ENCODE measurements at regions not wholly inside any gene's neighbourhood (a gene's known extent, or its start where the extent isn't known, plus 50 kb on each side); places are given as distances from the start of the nearest gene placed in this dataset.

GRCh38 chr2:63668466-63668865 is 79.7 kb downstream of the MDH1 start:
- no peak for TF ChIP-seq CTCF (IDR thresholded peaks at IDR 0.05)
- no peak for TF ChIP-seq POLR2A (IDR thresholded peaks at IDR 0.05)
- no peaks in the 10 kb centered on the region for H3K36me3 ChIP-seq
- H3K9me3 ChIP-seq: no peaks in the 10 kb centered on the region
- H3K4me3 ChIP-seq: no peak overlapping the region
- intact Hi-C loops (cut with DNase I): no loop called here
- no peaks in the 10 kb centered on the region for H3K27me3 ChIP-seq
- 46 to 67% methylated on average over 4 of the region's 4 CpGs for WGBS, 2 donors
- DNase-seq: no peak
- H3K27ac ChIP-seq: no peak overlapping the region
- H3K4me1 ChIP-seq: peaks cover 0 to 26% (median 10%) of the 10 kb centered on the region in 3 donors

GRCh38 chr2:63669596-63669995 is 80.8 kb downstream of the MDH1 start:
- no peak overlapping the region for H3K27ac ChIP-seq
- H3K4me1 ChIP-seq: peaks cover 0 to 26% (median 10%) of the 10 kb centered on the region in 3 donors
- intact Hi-C loops (cut with DNase I): no loop called here
- 94 to 96% methylated on average over 3 of the region's 3 CpGs for WGBS, 2 donors
- no peak overlapping the region for H3K4me3 ChIP-seq
- no peaks in the 10 kb centered on the region for H3K9me3 ChIP-seq
- no peaks in the 10 kb centered on the region for H3K27me3 ChIP-seq
- TF ChIP-seq POLR2A (IDR thresholded peaks at IDR 0.05) (no peak), CTCF (IDR thresholded peaks at IDR 0.05) (no peak)
- H3K36me3 ChIP-seq: no peaks in the 10 kb centered on the region
- no peak for DNase-seq

GRCh38 chr2:63673865-63674533 is 85.2 kb downstream of the MDH1 start:
- Histone ChIP-seq H3K9me3 (no peaks in the 10 kb centered on the region), H3K4me1 (peaks cover 0 to 7% (median 0%) of the 10 kb centered on the region in 3 donors), H3K27ac (no peak overlapping the region), H3K27me3 (no peaks in the 10 kb centered on the region), H3K36me3 (no peaks in the 10 kb centered on the region), H3K4me3 (no peak overlapping the region)
- 83 to 88% methylated on average over 4 of the region's 4 CpGs for WGBS, 2 donors
- TF ChIP-seq POLR2A (IDR thresholded peaks at IDR 0.05) (no peak), CTCF (IDR thresholded peaks at IDR 0.05) (no peak)
- intact Hi-C loops (cut with DNase I): no loop called here
- no peak for DNase-seq

- intact Hi-C loops (cut with DNase I): no loop called here
- 82 to 91% methylated on average over 1 of the region's 1 CpG for WGBS, 2 donors
- no peak for TF ChIP-seq POLR2A (IDR thresholded peaks at IDR 0.05)
- no peak for TF ChIP-seq CTCF (IDR thresholded peaks at IDR 0.05)
Measured at GRCh38 chr2:63675026-63675425, 86.3 kb downstream of the MDH1 start.

GRCh38 chr2:63676135-63676534 is 87.4 kb downstream of the MDH1 start:
- Histone ChIP-seq H3K9me3 (no peaks in the 10 kb centered on the region), H3K27me3 (no peaks in the 10 kb centered on the region), H3K4me1 (peaks cover 0 to 14% (median 0%) of the 10 kb centered on the region in 3 donors), H3K36me3 (no peaks in the 10 kb centered on the region), H3K4me3 (no peak overlapping the region), H3K27ac (no peak overlapping the region)
- no peak for DNase-seq
- WGBS, 2 donors: 8 to 18% methylated on average over 2 of the region's 2 CpGs
- intact Hi-C loops (cut with DNase I): no loop called here
- TF ChIP-seq POLR2A (IDR thresholded peaks at IDR 0.05) (no peak), CTCF (IDR thresholded peaks at IDR 0.05) (no peak)

More at GRCh38 chr2:63675026-63675425, 86.3 kb downstream of the MDH1 start:
- Histone ChIP-seq H3K4me3 (no peak overlapping the region), H3K27ac (no peak overlapping the region), H3K4me1 (peaks cover 0 to 14% (median 0%) of the 10 kb centered on the region in 3 donors), H3K36me3 (no peaks in the 10 kb centered on the region), H3K27me3 (no peaks in the 10 kb centered on the region), H3K9me3 (no peaks in the 10 kb centered on the region)
- DNase-seq: no peak

Data from esophagus squamous epithelium (tissue), 5 donors.